Stimulated activated CD4-positive, alpha-beta T cell treated with anti-CD3 and anti-CD28 coated beads, Interleukin-1b, Interleukin-23, amount 100 ng/mL, for 48 hours (primary cell): ENCODE measurements at regions not wholly inside any gene's neighbourhood (a gene's known extent, or its start where the extent isn't known, plus 50 kb on each side); places are given as distances from the start of the nearest gene placed in this dataset.

Experiments
- DNase-seq: peaks from one replicate; pipeline ENCODE4 v3.0.0-alpha.2; 2020

DNA sequence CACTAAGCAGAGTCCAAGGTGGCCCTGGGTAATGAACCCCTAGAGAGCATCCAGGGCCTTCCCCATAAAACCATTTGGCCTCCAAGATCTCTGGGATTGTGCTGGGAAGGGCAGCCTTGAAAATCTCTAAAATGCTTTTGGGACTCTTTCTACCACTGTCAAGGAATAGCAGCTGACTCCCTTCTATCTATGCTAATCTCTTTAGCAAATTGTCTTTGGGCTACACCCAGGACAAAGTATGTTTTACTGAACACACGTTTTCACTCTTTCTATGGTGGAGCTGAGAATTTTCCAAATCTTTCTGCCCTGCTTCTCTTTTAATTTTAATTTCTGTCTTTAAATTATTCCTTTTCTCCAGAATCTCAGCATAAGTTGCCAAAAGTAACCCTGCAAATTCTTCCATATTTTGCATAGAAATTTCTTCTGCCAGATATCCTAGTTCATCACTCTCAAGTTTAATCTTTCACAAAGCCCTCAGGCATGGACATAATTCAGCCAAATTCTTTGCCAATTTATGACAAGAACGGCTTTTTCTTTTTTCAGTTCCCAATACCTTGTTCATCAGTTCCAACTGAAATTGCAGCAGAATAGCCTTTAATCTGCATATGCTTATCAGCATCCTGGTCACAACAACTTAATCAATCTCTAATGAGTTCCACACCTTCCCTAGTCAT, 687.0 kb upstream of the ADGRL4 start:
- DNase-seq: no peak

DNA sequence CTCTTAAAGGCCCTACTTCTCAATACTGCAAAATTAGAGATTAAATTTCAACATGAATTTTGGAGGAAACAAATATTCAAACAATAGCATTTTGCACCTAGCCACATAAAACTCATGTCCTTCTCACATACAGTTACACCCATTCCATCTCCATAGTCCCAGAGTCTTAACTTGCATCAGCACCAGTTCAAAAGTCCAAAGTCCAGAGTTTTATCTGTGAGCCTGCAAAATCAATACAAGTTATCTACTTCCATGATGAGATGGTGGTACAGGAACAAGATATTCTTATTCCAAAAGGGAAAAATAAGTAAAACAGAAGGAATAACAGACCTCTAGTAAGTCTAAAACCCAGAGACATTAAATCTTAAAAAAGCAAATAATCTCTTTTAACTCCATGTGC, 686.0 kb upstream of the ADGRL4 start:
- DNase-seq: no peak

DNA sequence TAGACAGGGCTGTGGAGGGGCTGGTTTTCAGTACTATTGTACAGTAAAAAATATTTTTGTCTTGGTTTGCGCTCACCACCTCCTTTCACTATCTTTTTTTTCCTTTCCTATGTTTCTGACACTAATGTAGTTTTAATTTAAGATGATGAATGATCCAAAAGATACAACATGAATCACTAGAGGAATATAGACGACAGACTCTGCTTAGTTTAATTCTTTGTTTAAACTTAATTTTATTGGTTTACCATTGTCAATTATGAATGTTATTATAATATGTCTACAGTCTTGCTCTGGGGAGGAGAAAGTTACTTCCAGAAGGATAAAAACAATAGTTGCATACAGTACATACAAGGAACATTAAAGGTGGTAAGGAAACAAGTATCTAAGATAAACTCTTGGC, 682.4 kb upstream of the ADGRL4 start:
- DNase-seq: no peak

DNA sequence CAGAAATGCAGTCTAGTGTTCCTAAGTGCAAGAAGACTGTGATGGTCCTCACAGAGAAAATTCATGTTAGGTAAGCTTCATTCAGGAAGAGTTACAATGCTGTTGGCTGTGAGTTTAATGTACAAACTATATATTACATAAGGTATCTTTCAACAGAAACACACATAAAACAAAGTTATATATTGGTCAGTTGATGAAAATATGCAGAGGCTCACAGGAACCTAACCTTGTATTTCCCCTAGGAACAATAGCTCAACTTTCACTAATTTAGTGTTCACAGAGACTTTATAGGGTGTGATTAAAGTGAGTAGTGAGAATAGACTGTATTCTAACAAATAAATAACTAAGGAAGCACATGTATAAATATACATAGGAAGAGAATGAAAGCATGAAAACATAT, 676.9 kb upstream of the ADGRL4 start:
- DNase-seq: no peak

DNA sequence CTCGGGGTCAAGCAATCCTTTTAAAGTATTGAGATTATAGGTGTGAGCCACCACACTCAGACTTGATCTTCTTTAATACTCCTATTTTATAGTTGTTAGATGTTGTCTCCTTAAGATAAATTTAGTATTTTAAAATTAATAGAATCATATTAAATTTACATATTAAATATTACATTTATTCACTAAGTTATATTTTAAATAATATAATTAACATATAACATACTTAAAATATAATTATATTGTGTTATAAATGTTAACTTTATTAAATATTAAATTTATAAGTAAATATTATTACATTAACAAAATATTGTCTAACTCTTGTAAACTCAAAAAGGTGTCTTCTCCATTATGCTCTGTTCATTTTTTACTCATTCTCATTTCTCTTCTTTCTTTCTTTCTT, 675.9 kb upstream of the ADGRL4 start:
- no peak for DNase-seq

DNA sequence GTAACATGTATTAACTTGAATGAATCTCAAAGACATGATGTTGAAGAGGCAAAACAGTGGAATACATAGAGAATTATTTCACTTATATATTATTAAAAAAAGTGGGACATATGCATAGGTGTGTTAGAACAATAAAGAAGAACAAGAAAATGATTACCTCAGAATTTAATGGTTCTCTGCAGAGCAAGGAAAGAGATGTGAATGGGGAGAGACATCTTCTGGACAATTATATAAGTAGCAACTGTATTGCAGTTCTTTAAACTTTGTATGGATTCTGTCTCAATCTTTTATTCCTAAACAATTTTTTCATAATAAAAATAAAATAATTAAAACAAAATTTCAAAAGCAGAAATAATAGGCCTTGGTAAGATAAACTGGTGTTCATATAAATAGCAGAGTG, 674.9 kb upstream of the ADGRL4 start:
- no peak for DNase-seq

DNA sequence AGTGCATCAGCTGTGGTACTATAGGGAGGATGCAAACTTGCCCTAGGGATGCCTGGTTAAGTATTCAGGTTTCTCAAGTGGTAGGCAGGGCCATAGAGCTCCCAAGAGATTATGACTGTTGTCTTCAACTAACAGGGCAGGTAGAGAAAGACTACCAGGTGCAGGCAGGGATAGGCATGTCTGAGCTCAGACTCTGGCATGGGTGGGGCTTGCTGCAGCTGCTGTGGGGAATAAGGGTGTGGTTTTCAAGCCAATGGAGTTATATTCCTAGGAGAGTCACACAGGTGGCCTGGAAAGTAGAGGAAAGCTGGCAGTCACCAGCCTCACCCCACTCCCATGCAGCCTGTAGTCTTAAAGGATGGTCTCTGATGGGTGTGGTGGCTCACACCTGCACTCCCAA, 673.4 kb upstream of the ADGRL4 start:
- no peak for DNase-seq

DNA sequence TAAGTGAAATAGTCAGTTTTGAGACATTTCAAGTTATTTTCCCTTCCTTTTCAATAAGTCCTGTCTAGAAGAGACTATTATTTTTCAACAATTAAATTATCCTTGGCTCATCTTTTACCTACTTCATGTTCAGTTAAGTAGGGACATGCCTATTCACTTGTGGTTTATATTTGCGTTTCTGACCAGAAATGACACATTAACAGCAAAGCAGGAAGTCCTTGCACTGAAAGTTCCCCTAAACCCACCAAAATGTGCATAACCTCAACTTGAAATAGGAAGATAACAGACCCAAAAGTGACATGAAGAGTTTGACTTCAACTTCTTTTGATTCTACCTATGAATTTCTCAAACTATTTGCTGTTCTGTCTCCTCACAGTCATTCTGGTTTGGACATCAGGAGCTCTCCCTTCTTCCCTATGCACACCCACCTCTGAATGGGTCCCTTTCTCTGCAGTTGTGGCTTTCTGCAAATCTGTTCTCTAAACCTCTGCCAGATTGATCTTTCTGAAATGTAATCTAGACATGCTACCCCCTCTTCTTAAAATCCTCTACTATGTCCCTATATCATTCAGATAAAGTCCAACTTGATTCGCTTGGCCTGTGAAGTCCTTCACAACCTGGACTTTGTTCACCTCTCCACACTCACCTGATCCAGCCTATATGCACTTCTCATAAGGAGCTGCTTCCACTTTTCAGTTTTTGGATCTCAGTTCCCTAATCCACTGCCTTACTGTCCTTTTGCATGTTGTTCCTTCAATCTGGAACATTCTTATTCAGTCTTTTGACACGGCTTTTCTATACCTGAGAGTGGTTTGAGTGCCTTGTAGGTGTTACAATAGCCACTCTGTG, 661.5 kb upstream of the ADGRL4 start:
- DNase-seq: no peak

DNA sequence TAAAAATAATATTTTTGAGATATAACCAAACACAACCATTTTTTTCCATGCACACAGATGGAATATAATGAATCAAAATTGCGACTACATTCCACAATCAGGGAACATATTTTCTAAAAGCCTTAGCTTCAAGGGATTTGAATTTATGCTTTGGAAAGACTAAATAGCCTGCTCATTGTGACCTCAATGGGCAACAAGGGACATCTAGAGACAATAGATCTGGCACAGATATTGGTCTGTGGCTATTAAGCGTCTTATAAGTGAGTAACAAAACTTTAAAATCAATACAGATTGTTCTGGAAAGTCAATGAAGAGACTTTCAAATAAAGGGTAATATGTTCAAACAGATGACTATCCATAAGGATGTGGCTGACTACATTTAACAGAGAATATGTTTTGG, 660.6 kb upstream of the ADGRL4 start:
- no peak for DNase-seq

DNA sequence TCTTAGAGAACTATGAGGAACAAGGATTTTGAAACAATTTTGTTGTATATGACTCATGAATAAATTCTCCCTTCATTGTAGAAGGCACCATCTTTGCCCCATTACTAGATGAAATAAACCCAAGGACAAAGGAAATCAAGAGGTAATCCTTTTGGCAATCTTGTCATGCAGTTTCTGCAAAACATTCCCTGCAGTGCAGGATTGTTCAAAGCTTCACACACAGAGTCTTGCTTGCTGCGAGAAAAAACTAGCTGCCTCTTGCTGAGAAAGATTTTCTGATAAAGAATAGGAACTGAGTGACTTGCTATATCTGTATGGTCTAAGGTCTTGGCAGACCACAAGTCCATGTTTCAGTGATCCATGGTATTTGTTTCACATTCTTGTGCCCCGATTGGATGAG, 657.4 kb upstream of the ADGRL4 start:
- DNase-seq: no peak

DNA sequence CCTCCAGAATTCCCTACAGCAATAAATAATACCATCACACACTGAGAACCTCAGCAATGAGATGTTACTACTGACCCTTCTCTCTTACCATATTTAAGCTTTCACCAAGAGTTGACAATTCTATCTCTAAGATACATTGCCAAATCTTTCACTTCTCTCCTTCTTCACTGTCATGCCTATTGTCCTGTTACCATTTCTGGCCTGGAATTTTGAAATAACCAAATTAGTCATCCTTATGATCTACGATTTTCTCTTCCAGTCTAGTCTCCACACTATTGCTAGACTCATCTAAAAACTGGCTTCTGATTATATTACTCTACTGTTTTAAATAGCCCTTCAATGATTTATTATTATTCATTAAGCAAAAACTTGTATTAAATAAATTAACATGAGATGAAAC, 656.1 kb upstream of the ADGRL4 start:
- DNase-seq: no peak

DNA sequence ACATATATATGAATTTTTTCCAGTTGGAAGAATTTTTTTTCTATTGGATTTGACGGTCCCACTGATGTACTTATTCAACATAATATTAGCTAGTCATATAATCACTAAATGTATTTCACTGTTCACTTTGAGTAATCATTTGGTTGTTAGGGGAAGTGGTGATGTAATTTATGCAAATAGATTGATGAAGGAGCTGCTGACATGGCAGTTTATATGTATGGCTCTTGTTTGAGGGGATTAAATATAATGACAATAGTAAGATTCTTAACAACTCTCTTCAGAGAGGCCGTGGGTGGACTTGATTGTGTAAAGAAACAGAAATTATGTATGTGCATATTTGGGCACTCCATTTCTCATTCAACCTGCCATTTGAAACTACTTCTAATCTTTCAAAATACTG, 653.6 kb upstream of the ADGRL4 start:
- DNase-seq: no peak

DNA sequence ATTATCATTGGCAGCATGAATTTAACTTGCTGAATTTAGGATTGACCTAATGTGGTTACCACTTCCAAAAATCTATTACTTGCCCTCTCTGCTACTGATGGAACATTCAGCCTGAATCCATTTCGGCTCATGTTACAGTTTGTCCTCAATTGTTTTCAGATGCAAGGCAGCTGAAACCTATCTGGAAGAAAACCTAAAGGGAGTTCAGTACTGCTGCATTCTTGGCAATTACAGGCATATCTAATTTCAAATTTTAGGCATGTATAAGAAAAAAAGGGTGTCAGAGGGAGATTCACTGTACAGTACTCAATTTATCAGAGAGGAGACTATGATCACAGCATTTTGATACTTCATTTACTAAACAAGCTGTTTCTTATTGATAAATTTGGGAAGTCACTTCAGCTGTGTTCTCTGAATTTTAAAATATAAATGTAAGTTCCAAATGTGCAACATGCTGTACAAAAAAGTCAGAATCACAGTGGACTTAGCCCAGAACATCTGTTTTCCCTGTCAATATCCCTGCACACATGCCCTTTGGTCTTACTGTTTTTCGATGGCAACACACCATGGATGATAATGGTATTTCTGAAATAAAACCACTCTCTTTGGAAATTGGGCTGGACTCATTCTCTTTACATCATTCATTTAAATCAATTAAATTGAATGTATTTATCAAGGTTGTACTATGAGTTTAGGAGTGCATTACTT, 651.6 kb upstream of the ADGRL4 start:
- no peak for DNase-seq

DNA sequence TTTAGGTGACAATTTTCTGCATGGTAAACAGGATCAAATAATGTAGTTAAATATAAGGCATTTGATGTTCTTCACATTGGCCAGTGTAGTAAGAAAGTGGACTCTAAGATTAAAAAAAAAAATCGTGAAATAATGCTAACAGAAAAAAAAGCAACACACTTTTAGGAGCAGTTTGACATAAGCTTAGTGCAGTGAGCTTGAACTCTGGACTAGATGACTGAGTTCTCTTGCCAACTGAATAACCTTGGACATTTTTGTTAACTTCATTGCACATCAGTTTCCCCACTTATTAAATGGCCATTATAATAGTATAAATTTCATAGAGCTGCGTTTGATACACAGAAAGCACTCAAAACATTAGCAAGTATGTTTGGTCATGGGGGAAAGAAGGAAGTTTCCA, 649.3 kb upstream of the ADGRL4 start:
- no peak for DNase-seq

DNA sequence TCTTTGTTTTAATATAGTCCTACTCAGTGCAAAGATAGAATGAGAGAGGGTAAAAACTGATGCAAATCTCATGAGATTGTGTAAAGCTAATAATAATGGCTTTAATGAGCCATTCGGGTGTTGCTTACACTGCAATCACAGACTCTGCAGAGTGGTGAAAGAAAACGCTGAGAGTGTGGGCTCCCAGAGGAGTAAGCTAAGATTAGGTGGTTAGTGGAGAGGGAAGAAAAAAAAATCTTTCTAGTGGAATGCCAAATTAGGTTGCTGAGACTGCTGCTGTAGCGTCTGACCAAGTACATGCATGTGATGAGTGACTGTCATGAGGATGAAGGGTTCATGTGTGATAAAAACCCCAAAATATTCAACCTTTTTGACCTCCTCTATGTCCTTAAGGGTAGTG, 645.9 kb upstream of the ADGRL4 start:
- DNase-seq: no peak

DNA sequence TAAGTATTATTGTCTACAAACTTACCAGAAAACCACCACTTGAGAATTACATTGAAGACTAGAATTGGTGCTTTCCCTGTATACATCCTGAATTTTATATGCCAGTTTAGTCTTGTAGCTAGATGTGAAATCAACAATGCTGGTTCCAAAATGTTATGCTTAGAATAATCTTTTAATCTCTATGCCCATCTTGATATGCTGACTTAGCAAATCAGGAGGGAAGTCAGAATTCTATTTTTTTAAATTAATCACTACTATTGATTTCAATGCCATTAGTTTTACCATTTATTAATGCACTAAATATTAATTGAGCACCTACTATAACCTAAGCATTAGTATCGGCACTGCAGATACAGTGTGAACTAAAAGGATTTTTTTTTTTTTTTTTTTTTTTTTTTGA, 641.6 kb upstream of the ADGRL4 start:
- DNase-seq: no peak

DNA sequence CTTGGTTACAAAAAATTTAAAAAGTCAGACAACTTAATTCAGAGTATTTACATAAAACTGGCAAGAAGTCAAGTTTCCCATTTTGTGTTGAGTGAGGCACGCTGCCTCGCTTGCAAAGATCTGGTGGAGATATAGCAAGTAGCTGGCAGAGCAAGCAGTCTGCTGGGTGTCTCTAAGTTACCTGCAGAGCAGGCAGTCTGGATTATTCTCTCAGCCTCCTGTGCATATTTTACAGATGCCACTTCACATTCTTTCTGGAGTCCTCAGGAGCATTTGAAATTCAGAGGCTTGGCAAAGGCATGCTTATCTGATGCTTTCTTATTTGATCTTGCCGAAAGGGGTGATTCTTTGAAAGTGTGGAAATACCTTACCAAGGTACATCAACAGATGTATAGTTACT, 640.4 kb upstream of the ADGRL4 start:
- DNase-seq: no peak

DNA sequence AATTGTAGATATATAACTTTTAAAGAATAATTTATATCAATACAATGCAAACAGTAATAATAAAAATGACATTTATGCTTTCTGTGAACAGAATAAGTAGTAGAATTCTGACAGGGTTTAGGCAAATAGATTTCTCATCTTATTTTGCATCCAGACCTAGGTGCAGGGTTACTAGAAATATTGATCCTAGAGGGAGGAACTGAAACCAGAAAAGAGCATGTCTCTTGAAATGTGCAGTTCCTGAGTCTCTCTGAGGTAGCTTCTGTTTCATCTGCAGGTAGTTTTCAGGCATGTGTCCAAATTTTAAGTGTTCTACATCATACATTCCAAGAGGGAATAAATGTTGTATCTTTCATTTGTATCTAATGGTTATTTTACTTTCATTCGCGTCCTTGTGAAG, 631.9 kb upstream of the ADGRL4 start:
- no peak for DNase-seq

DNA sequence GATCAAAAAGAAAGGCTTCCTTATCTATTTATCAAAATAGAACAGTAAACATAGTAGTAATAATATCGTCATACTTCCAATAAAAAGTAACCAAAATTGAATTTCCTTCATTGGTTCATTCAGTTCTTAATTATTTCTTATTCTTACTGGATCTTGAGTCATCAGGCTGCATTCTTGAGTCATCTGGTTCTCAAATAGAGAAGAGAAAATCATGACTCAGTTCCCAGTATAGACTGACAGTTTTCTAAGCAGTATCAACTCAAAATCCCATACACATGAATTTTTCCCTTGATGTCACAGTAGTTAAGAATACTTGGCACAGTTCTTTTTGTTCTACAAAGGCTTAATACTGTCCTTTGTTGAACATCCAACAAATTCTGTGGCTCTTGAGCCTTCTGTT, 626.9 kb upstream of the ADGRL4 start:
- DNase-seq: no peak

DNA sequence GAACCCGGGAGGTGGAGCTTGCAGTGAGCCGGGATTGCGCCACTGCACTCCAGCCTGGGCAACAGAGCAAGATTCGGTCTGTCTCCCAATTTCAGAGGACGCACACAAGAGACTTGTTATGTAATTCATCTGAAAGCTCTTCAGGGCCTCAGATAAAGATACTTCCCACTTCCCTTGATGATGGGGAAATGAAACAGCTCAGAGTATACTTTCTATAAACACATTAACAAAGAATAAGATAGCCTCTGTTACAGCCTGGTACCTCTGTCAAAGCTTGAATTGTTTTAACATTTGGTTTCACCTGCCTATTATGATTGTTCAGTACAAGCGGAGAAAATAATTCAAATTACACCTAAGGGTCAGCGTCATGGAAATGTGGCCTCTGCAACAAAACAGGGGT, 622.9 kb upstream of the ADGRL4 start:
- DNase-seq: no peak

DNA sequence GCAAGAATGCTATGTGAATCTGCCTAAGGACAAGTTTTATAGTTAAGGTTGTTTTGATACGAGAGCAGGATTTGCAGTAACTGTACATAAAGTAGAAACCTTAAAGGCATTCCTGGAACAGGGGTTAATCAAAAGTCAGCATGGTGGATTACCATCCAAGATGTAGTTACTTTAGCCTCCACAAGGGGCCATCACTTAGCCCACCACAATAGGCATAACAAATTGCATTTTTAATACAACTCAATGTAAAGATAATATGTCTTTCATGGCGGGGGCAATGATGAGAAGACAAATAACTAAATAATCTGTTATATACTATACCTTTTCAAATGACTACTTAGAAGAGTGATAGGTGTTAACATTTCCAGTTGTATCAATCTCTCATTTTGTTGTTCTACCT, 611.2 kb upstream of the ADGRL4 start:
- DNase-seq: no peak

DNA sequence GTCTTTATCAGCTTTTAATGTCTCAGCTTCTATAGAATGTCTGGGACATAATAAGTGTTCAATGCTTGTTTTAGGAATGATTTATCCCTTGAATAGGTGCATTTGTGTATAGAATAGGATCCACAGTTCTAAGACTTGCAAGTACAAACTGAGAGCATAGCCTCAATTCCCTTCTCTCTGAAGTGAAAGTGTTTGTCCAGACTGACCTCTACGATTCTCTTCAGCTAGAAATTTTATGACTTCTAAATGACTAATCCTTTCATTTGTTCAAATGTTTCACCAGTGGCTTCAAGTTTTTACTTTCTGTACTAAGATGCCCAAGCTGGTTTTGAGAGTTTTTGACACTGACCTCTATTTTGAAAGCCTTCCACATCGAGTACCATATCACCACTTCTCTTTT, 608.2 kb upstream of the ADGRL4 start:
- DNase-seq: no peak

DNA sequence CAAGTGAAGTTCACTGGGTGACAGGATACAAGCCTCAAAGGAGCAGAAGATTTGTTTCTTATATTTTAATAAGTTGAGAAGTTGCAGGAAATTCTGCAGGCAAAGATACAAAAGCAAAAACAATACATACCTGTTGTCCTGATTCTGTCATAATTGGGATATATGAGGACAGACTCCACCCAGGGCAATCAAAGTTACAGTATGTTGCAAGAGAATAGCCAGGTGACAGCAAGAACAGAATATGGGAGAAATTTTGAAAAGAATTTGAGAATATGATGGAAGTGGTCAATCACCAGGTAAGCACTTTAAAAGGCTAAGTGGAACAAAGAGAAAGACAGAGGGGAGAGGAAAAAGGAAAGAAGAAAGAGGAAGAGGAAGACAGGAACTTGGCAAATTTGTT, 607.6 kb upstream of the ADGRL4 start:
- no peak for DNase-seq

DNA sequence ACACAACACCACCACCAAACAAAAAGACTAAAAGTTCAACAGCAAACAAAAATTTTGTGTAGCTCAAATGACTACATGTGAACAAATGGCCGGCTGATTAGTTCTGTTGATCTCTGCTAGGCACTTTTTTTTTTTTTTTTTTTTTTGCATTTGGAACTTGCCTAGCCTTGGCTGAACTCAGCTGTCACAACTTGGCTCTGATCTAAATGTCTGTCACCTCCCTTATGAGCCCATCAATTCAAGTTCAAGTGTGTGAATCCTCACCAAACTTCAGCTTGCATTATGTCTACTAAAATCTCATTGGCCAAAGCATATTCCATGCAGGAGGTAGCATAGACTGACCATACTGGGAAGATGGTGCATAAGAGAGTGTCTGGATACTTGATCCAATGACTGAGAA, 606.5 kb upstream of the ADGRL4 start:
- no peak for DNase-seq
